GM12891 (cell line): ENCODE measurements at regions not wholly inside any gene's neighbourhood (a gene's known extent, or its start where the extent isn't known, plus 50 kb on each side); places are given as distances from the start of the nearest gene placed in this dataset.

ENCODE experiments used
- PAX5 ChIP-seq: IDR thresholded peaks from 2 replicates; pipeline ENCODE4 v1.6.1; 2011; ENCODE audit warnings: low read length, moderate library complexity, mild to moderate bottlenecking; ENCODE audit not compliant: insufficient read depth, severe bottlenecking
- POLR2A ChIP-seq: IDR thresholded peaks from 2 replicates; pipeline ENCODE4 v1.6.1; 2011; ENCODE audit warnings: low read depth, low read length, control low read depth
- POLR2AphosphoS5 ChIP-seq: IDR thresholded peaks from 2 replicates; pipeline ENCODE4 v1.6.1; 2011; ENCODE audit warnings: low read depth, low read length, control low read depth
- POU2F2 ChIP-seq: IDR thresholded peaks from 2 replicates; pipeline ENCODE4 v1.6.1; 2011; ENCODE audit warnings: low read depth, mild to moderate bottlenecking, control low read depth, low read length, moderate library complexity
- SPI1 ChIP-seq: IDR thresholded peaks from 2 replicates; pipeline ENCODE4 v1.6.1; 2011; ENCODE audit warnings: low read depth, low read length, control low read depth
- TAF1 ChIP-seq: IDR thresholded peaks from 2 replicates; pipeline ENCODE4 v1.6.1; 2011; ENCODE audit warnings: low read depth, low read length, control low read depth

DNA sequence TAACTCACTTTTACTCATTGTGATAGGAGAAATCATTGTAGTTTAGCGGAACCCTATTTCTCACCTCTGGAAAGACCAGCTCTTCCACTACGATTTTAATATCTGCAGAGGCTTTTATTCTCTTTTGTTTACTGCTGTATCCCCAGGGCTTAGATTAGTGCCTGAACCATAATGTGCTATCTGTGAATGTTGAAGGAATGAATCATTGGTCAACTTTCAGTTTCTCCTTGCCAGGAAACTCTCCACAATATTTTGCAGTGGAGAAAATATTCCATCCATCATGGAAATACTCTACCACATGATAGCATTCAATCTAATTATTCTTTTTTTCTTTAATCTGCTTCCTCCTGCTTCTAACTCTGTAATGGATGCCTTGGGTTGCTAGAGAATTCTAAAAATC lies 263.5 kb upstream of the PTPRD start:
- no peak for TF ChIP-seq POLR2AphosphoS5
- no peak for TF ChIP-seq POLR2A
- TF ChIP-seq PAX5: no peak
- TF ChIP-seq TAF1: no peak
- TF ChIP-seq POU2F2: no peak
- TF ChIP-seq SPI1: no peak
